GM12878 (cell line): ENCODE measurements at regions not wholly inside any gene's neighbourhood (a gene's known extent, or its start where the extent isn't known, plus 50 kb on each side); places are given as distances from the start of the nearest gene placed in this dataset.
A peak's percentile ranks its signal among the peaks of the same experiment; 100 is the strongest.

Experiments
- DPF2 ChIP-seq: fragments of 450-650 bp; IDR thresholded peaks from 2 replicates; pipeline ENCODE4 v1.6.1; 2017; ENCODE audit warnings: mild to moderate bottlenecking
- FOXM1 ChIP-seq: IDR thresholded peaks from 2 replicates; pipeline ENCODE4 v1.6.1; 2012; ENCODE audit warnings: low read depth, mild to moderate bottlenecking, inconsistent platforms, low read length, moderate library complexity
- HCFC1 ChIP-seq: fragments of 150-350 bp; IDR thresholded peaks from 2 replicates; pipeline ENCODE4 v1.6.1; 2014; ENCODE audit warnings: low read length
- IKZF1 ChIP-seq: fragments of 450-650 bp; conservative IDR thresholded peaks from 2 replicates; pipeline ENCODE4 v1.6.1; 2017; ENCODE audit warnings: antibody characterized with exemption, mild to moderate bottlenecking
- NFYB ChIP-seq: IDR thresholded peaks from 2 replicates; pipeline ENCODE4 v1.6.1; 2011; ENCODE audit warnings: low read depth, mild to moderate bottlenecking, low read length, improper control_type of control experiment, moderate library complexity; ENCODE audit not compliant: insufficient read depth
- RELA ChIP-seq: fragments of 450-650 bp; IDR thresholded peaks from 2 replicates; pipeline ENCODE4 v1.8.0; 2014; ENCODE audit warnings: borderline replicate concordance; ENCODE audit not compliant: partially characterized antibody
- YY1 ChIP-seq: IDR thresholded peaks from 2 replicates; pipeline ENCODE4 v1.6.1; 2011; ENCODE audit warnings: low read depth, mild to moderate bottlenecking, low read length
- ZNF217 ChIP-seq: fragments of 450-650 bp; IDR thresholded peaks from 2 replicates; pipeline ENCODE4 v1.6.1; 2017; ENCODE audit warnings: antibody characterized with exemption, mild to moderate bottlenecking
- TF ChIP-seq, protein P1 (sequence below): fragments of 150-350 bp; IDR thresholded peaks from 2 replicates; pipeline ENCODE4 v1.6.1; 2014; ENCODE audit warnings: mild to moderate bottlenecking, low read depth, low read length
- TF ChIP-seq, protein P2 (sequence below): IDR thresholded peaks from 2 replicates; pipeline ENCODE4 v1.6.1; 2012; ENCODE audit warnings: mild to moderate bottlenecking, low read depth, low read length
- TF ChIP-seq, protein P3 (sequence below): fragments of 450-650 bp; IDR thresholded peaks from 2 replicates; pipeline ENCODE4 v1.6.1; 2017; ENCODE audit warnings: antibody characterized with exemption, mild to moderate bottlenecking, moderate library complexity

DNA sequence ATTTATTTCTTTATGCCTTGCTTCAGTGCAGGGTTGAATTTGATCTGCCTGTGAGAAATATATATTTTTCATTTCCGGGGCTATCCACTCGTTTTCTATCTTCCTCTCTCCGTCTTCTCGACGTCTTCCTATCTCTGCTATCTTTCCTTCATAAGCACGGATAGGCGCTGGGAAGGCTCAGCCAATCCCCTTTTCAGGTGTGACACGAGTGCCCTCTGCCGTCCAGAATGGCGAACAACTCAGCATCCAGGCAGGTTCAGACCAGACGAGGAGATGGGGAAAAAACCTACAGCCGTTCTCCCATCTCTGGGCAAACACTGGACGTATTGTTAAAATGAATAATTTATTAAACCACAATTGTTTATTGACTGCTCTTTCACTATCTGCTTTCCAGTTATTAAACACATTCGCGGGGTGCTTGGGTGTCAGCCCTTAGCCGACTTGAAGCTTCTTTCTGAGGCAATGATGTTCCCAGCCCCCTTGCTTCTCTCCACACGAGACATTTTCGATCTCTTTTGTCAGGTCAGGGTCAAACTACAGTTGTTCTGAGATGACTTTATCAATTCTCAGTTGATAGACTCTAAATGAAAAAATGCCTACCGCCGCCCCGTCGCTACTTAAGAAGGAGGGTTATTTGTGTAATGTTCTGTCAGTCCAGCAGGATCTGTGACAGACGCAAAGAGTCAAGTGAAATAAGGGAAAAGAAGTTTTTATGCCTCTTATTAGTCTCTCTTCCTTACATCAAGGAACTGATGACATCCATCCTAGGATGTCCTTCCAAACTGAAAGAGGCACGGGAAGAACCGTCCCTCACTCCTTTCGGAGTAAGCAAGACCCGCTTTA lies 96.3 kb upstream of the NOCT start (continued):
- TF ChIP-seq DPF2 (no peak), NFYB (peak; percentile 60), YY1 (peak; percentile 37; the same call in 1 of the 2 replicates), FOXM1 (no peak), ZNF217 (no peak), RELA (no peak), IKZF1 (no peak), HCFC1 (no peak)
- TF ChIP-seq, protein P1, sequence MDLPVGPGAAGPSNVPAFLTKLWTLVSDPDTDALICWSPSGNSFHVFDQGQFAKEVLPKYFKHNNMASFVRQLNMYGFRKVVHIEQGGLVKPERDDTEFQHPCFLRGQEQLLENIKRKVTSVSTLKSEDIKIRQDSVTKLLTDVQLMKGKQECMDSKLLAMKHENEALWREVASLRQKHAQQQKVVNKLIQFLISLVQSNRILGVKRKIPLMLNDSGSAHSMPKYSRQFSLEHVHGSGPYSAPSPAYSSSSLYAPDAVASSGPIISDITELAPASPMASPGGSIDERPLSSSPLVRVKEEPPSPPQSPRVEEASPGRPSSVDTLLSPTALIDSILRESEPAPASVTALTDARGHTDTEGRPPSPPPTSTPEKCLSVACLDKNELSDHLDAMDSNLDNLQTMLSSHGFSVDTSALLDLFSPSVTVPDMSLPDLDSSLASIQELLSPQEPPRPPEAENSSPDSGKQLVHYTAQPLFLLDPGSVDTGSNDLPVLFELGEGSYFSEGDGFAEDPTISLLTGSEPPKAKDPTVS, result no peak
- TF ChIP-seq, protein P2, sequence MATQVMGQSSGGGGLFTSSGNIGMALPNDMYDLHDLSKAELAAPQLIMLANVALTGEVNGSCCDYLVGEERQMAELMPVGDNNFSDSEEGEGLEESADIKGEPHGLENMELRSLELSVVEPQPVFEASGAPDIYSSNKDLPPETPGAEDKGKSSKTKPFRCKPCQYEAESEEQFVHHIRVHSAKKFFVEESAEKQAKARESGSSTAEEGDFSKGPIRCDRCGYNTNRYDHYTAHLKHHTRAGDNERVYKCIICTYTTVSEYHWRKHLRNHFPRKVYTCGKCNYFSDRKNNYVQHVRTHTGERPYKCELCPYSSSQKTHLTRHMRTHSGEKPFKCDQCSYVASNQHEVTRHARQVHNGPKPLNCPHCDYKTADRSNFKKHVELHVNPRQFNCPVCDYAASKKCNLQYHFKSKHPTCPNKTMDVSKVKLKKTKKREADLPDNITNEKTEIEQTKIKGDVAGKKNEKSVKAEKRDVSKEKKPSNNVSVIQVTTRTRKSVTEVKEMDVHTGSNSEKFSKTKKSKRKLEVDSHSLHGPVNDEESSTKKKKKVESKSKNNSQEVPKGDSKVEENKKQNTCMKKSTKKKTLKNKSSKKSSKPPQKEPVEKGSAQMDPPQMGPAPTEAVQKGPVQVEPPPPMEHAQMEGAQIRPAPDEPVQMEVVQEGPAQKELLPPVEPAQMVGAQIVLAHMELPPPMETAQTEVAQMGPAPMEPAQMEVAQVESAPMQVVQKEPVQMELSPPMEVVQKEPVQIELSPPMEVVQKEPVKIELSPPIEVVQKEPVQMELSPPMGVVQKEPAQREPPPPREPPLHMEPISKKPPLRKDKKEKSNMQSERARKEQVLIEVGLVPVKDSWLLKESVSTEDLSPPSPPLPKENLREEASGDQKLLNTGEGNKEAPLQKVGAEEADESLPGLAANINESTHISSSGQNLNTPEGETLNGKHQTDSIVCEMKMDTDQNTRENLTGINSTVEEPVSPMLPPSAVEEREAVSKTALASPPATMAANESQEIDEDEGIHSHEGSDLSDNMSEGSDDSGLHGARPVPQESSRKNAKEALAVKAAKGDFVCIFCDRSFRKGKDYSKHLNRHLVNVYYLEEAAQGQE, result no peak
- TF ChIP-seq, protein P3, sequence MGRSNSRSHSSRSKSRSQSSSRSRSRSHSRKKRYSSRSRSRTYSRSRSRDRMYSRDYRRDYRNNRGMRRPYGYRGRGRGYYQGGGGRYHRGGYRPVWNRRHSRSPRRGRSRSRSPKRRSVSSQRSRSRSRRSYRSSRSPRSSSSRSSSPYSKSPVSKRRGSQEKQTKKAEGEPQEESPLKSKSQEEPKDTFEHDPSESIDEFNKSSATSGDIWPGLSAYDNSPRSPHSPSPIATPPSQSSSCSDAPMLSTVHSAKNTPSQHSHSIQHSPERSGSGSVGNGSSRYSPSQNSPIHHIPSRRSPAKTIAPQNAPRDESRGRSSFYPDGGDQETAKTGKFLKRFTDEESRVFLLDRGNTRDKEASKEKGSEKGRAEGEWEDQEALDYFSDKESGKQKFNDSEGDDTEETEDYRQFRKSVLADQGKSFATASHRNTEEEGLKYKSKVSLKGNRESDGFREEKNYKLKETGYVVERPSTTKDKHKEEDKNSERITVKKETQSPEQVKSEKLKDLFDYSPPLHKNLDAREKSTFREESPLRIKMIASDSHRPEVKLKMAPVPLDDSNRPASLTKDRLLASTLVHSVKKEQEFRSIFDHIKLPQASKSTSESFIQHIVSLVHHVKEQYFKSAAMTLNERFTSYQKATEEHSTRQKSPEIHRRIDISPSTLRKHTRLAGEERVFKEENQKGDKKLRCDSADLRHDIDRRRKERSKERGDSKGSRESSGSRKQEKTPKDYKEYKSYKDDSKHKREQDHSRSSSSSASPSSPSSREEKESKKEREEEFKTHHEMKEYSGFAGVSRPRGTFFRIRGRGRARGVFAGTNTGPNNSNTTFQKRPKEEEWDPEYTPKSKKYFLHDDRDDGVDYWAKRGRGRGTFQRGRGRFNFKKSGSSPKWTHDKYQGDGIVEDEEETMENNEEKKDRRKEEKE, result no peak
